NCI-H510A treated with DMSO at 0.1 percent for 48 hours (cell line): ENCODE measurements at regions not wholly inside any gene's neighbourhood (a gene's known extent, or its start where the extent isn't known, plus 50 kb on each side); places are given as distances from the start of the nearest gene placed in this dataset.

Experiments used
- DNase-seq: peaks from one replicate; lab custom pipeline; 2025; lab: John Stamatoyannopoulos, UW

GRCh38 chr13:42720858-42721219 is 60.5 kb upstream of the FAM216B start:
- DNase-seq, result no peak

DNA sequence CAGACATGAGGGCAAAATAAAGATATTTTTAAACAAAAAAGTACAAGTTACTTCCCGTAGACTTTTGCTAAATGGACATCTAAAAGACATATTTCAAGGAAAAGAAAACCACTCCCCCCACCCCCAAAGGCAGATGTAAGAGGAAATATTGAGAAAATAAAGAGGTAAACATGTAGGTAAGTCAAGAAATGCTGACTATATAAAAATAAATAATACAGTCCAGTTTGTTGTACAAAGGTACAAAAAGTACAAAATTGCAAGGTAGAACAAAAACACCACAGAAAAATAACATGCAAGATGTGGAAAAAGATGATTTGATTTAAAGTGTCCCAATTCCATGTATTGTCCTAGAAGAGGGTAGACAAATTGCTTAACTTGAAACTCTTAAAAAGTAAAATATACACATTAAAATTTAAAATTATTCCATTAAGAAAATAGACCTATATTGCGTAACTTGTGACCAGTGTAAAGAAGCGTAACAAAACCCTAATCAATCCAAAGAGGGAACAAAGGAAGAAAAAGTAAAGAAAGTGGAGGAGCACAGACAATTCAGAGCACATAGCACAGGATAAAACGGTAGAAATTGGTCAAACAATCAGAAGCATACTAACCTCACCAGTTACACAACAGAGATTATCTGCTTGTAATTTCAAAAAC is 58.4 kb upstream of the FAM216B start:
- DNase-seq, result no peak

GRCh38 chr13:42728507-42729180 is 52.7 kb upstream of the FAM216B start:
- DNase-seq, result no peak

DNA sequence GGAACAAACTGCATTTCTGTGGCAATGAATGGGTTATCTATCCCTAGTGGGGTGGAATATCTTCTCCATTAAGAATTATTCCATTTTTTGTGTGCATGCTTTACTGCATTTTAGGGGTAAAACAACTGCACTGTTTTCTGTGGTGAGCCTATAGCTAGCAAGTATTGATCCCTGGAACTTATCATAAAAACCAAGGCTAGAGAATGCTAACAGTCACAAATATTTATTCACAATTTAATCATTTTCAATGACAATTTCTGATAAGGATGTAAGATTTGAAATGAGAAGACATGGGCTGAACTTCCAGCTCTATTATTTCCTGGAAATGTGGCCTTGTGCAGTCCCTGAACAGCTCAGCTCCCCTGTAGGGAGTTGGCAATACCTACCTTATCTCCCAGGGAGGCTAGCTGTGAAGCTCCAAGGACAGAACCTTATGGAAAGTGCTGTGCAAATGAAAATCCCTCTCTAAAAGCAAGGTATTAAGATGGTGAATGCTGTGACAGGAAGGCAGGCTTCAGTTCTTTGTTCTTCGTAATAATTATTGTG is 51.5 kb upstream of the FAM216B start:
- DNase-seq, result no peak
